Kidney (tissue), 13 donors: ENCODE measurements at regions not wholly inside any gene's neighbourhood (a gene's known extent, or its start where the extent isn't known, plus 50 kb on each side); places are given as distances from the start of the nearest gene placed in this dataset.
A peak's percentile ranks its signal among the peaks of the same experiment; 100 is the strongest.

ENCODE experiments used
- DNase-seq, 5 donors: peaks; one replicate each; pipeline ENCODE4 v3.0.0-alpha.2; 2013 to 2020
- FAIRE-seq: peaks from 2 replicates; lab custom pipeline; 2012; peaks lifted over from hg19 to GRCh38; lab: Jason Lieb, UNC
- H3K27ac ChIP-seq, 2 donors: one replicate each; pipeline ENCODE4 v1.7.0; 2013; ENCODE audit warnings: low read depth in 2 of 2, low read length in 2 of 2, inconsistent platforms in 1 of 2
- H3K27me3 ChIP-seq: one replicate; pipeline ENCODE4 v1.7.1; 2013; ENCODE audit warnings: low read length, inconsistent platforms; ENCODE audit not compliant: control insufficient read depth, insufficient read depth
- H3K36me3 ChIP-seq, 3 donors: one replicate each; pipeline versions ENCODE4 v1.7.0 to v1.7.1; 2013; ENCODE audit warnings: low read length in 3 of 3, control low read depth in 1 of 3, inconsistent platforms in 1 of 3; ENCODE audit not compliant: insufficient read depth in 3 of 3, control insufficient read depth in 2 of 3
- H3K4me1 ChIP-seq, 3 donors: one replicate each; pipeline versions ENCODE4 v1.7.0 to v1.7.1; 2013; ENCODE audit warnings: low read length in 3 of 3, inconsistent platforms in 1 of 3, low read depth in 1 of 3; ENCODE audit not compliant: control insufficient read depth in 2 of 3, insufficient read depth in 2 of 3
- H3K4me3 ChIP-seq, 3 donors: one replicate each; pipeline versions ENCODE4 v1.7.0 to v1.8.1; 2013; ENCODE audit warnings: low read length in 3 of 3, control low read depth in 1 of 3, inconsistent platforms in 1 of 3
- H3K9ac ChIP-seq, 3 donors: one replicate each; pipeline versions ENCODE4 v1.7.0 to v1.7.1; 2013; ENCODE audit warnings: low read length in 3 of 3, control low read depth in 1 of 3, inconsistent platforms in 1 of 3
- H3K9me3 ChIP-seq, 3 donors: one replicate each; pipeline versions ENCODE4 v1.7.0 to v1.7.1; 2013; ENCODE audit warnings: low read length in 3 of 3, control low read depth in 1 of 3, inconsistent platforms in 1 of 3; ENCODE audit not compliant: control insufficient read depth in 2 of 3, insufficient read depth in 1 of 3
- CTCF ChIP-seq: IDR thresholded peaks from 3 replicates; pipeline ENCODE4 v1.5.1; 2012; ENCODE audit warnings: mild to moderate bottlenecking, moderate library complexity, borderline replicate concordance; ENCODE audit not compliant: insufficient read depth; ENCODE audit errors: extremely low read depth
- intact Hi-C: fragments of 100-400 bp; cut with DNase I; formaldehyde crosslinking; loops from one replicate; pipeline ENCODE4 v1.11.1; 2022
- donor health status: control.
- donor health status: control.
- donor health status: control.
- donor health status: control.
- donor health status: control.
- donor health status: DM: yes; HTN: yes; CAD: no.
- donor health status: Normal renal cell carcinoma (clear cell type).

DNA sequence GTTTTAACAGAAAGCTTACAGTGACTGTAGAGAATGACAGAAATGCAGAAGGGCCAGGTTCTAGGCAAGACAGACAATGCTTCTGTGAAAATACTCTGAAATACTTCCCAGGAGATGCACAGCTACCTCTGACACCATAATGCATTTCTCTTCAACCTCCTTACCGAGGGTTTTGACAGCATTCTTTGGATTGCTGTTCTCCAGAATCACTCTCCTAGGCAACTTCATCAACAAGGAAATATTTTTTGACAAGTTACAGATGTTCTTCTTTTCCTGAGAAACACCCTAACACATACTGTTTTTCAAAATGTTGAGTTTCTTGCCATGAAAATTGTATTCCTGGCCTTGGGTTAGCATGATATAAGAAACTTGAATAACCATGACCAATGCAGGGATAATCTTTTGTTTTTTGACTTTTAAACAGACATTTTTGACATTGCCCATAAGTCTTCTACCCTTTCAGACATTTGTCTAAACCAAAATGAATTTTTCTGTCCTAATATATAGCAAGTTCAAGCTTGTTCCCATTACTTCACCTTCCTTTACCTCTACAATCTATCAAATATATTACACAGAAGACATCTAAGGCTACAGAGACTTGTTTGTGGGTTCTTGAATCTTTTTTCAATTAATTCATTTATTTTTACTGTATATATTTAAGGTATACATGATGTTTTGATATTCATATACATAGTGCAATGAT is 108.1 kb downstream of the CCDC34 start:
- intact Hi-C loops: no loop called here
- peak in 1 of 5 donors; percentile 69 for DNase-seq
- no peak overlapping the region for H3K27ac ChIP-seq
- no peak overlapping the region for H3K4me3 ChIP-seq
- no peak for TF ChIP-seq CTCF
- no peaks in the 10 kb centered on the region for H3K9me3 ChIP-seq
- no peak for FAIRE-seq
- H3K27me3 ChIP-seq: no peaks in the 10 kb centered on the region
- H3K4me1 ChIP-seq: no peaks in the 10 kb centered on the region
- no peaks in the 10 kb centered on the region for H3K36me3 ChIP-seq
- H3K9ac ChIP-seq: no peak overlapping the region

DNA sequence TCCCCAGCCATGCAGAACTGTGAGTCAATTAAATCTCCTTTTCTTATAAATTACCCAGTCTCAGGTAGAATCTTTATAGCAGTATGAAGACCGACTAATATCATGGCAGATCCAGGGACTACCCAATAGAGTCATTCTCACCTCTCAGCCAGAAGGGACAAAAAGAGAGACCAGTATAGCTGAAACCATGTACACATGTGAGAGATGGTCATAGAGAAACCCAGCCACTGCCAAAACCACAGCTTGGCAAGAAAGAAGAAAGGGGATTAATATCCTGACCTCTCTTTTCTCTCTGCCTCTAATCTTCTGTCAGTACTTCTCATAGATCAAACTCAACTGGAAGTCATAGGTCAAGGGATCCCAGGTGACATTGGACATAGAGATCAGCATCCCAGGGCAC is 109.8 kb downstream of the CCDC34 start:
- Histone ChIP-seq H3K27me3 (no peaks in the 10 kb centered on the region), H3K36me3 (no peaks in the 10 kb centered on the region), H3K9ac (no peak overlapping the region), H3K27ac (no peak overlapping the region), H3K9me3 (no peaks in the 10 kb centered on the region), H3K4me1 (no peaks in the 10 kb centered on the region), H3K4me3 (no peak overlapping the region)
- DNase-seq (no peak), FAIRE-seq (no peak)
- TF ChIP-seq CTCF: no peak
- intact Hi-C loops: no loop called here

DNA sequence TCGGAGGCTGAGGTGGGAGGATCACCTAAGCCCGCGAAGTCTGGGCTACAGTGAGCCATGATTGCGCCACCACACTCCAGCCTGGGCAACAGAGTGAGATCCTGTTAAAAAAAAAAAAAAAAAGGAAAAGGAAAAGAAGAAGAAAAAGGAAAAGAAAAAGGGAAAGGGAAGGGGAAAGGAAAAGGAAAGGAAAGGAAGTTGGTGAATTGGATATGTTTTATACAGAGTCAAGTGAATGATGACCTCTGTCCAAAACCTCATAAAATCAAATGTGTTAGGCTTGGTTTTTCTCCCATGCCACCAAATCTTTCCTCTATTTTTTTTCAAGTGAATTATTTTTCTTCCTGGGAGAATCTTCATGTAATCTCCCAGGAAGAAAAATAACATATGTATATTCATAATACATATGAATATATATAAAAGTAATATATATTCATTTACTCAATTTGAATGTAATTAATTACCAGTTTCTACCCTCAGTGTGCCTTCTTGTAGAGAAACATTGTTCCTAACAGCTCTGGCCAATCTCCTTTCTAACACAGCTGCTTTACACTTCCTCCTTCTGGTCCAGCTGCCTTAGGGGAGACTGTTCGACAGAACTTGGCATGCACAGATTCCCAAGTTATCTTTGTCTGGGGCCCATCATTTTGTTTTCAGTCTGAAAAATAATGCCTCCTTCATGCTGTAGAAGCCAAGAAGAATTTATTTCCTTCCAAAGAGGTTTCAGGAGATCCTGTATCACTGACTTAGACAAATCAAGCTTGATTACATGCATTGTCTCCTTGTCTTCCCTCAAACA is 111.9 kb downstream of the CCDC34 start:
- DNase-seq: peak in 1 of 5 donors; percentile 56
- intact Hi-C loops: no loop called here
- Histone ChIP-seq H3K9ac (no peak overlapping the region), H3K4me1 (peaks cover 2 to 5% (median 4%) of the 10 kb centered on the region in 3 donors), H3K27ac (no peak overlapping the region), H3K36me3 (no peaks in the 10 kb centered on the region), H3K9me3 (no peaks in the 10 kb centered on the region), H3K27me3 (no peaks in the 10 kb centered on the region), H3K4me3 (no peak overlapping the region)
- no peak for FAIRE-seq
- no peak for TF ChIP-seq CTCF
